Parathyroid adenoma (tissue), 2 donors: ENCODE measurements at regions not wholly inside any gene's neighbourhood (a gene's known extent, or its start where the extent isn't known, plus 50 kb on each side); places are given as distances from the start of the nearest gene placed in this dataset.

Experiments
- H2AFZ ChIP-seq: fragments of 300-600 bp; sonication (generic); one replicate; pipeline ENCODE4 v1.7.0; 2017; ENCODE audit warnings: antibody characterized with exemption, mild to moderate bottlenecking
- H3K27ac ChIP-seq: fragments of 300-600 bp; sonication (generic); one replicate; pipeline ENCODE4 v1.7.0; 2017
- H3K27me3 ChIP-seq: fragments of 300-600 bp; sonication (generic); one replicate; pipeline ENCODE4 v1.7.0; 2017; ENCODE audit warnings: low read length; ENCODE audit not compliant: control insufficient read depth, insufficient read depth
- H3K36me3 ChIP-seq: fragments of 300-600 bp; sonication (generic); one replicate; pipeline ENCODE4 v1.7.0; 2017; ENCODE audit warnings: low read length; ENCODE audit not compliant: control insufficient read depth, insufficient read depth
- H3K4me1 ChIP-seq: fragments of 300-600 bp; sonication (generic); one replicate; pipeline ENCODE4 v1.7.0; 2017; ENCODE audit warnings: control low read depth
- H3K4me2 ChIP-seq: fragments of 300-600 bp; sonication (generic); one replicate; pipeline ENCODE4 v1.7.0; 2017; ENCODE audit warnings: low read length
- H3K4me3 ChIP-seq: fragments of 300-600 bp; sonication (generic); one replicate; pipeline ENCODE4 v1.7.0; 2017; ENCODE audit warnings: low read depth, low read length
- H3K79me2 ChIP-seq: fragments of 300-600 bp; sonication (generic); one replicate; pipeline ENCODE4 v1.7.0; 2017; ENCODE audit warnings: control low read depth
- H3K9ac ChIP-seq: fragments of 300-600 bp; sonication (generic); one replicate; pipeline ENCODE4 v1.7.0; 2017; ENCODE audit warnings: mild to moderate bottlenecking
- H3K9me3 ChIP-seq: fragments of 300-600 bp; sonication (generic); one replicate; pipeline ENCODE4 v1.7.0; 2017; ENCODE audit warnings: low read length; ENCODE audit not compliant: control insufficient read depth
- CTCF ChIP-seq: fragments of 300-600 bp; sonication (generic); IDR thresholded peaks from one replicate; pipeline ENCODE4 v1.7.0; 2017; ENCODE audit warnings: antibody characterized with exemption, mild to moderate bottlenecking
- donor health status: primary hyperparathyroidism.

- Histone ChIP-seq H2AFZ (no peak overlapping the region), H3K4me2 (no peak overlapping the region), H3K36me3 (no peaks in the 10 kb centered on the region), H3K4me1 (no peaks in the 10 kb centered on the region), H3K27ac (no peak overlapping the region), H3K27me3 (no peaks in the 10 kb centered on the region), H3K9me3 (no peaks in the 10 kb centered on the region), H3K79me2 (no peaks in the 10 kb centered on the region), H3K4me3 (no peak overlapping the region), H3K9ac (no peak overlapping the region)
- no peak for TF ChIP-seq CTCF
Measured at GRCh38 chr13:94776300-94776699, 64.0 kb upstream of the SOX21 start.

- Histone ChIP-seq H3K9ac (no peak overlapping the region), H3K4me3 (no peak overlapping the region), H3K4me1 (no peaks in the 10 kb centered on the region), H3K4me2 (no peak overlapping the region), H3K79me2 (no peaks in the 10 kb centered on the region), H2AFZ (no peak overlapping the region), H3K27ac (no peak overlapping the region), H3K27me3 (no peaks in the 10 kb centered on the region), H3K9me3 (no peaks in the 10 kb centered on the region), H3K36me3 (no peaks in the 10 kb centered on the region)
- no peak for TF ChIP-seq CTCF
Measured at GRCh38 chr13:94765814-94766213, 53.5 kb upstream of the SOX21 start.

GRCh38 chr13:94764576-94765321, 52.4 kb upstream of the SOX21 start:
- H2AFZ ChIP-seq: no peak overlapping the region
- H3K36me3 ChIP-seq: no peaks in the 10 kb centered on the region
- H3K4me3 ChIP-seq: no peak overlapping the region
- no peak overlapping the region for H3K27ac ChIP-seq
- no peaks in the 10 kb centered on the region for H3K4me1 ChIP-seq
- H3K9me3 ChIP-seq: no peaks in the 10 kb centered on the region
- H3K79me2 ChIP-seq: no peaks in the 10 kb centered on the region
- TF ChIP-seq CTCF: no peak
- H3K4me2 ChIP-seq: no peak overlapping the region
- no peak overlapping the region for H3K9ac ChIP-seq
- H3K27me3 ChIP-seq: no peaks in the 10 kb centered on the region
